GM10266 (cell line): ENCODE measurements at regions not wholly inside any gene's neighbourhood (a gene's known extent, or its start where the extent isn't known, plus 50 kb on each side); places are given as distances from the start of the nearest gene placed in this dataset.

ENCODE experiments used
- DNase-seq: peaks from one replicate; pipeline ENCODE4 v3.0.0; 2012; ENCODE audit errors: extremely low spot score
- TF ChIP-seq, protein P1 (sequence below): IDR thresholded peaks from 2 replicates; pipeline ENCODE4 v1.5.1; 2012; ENCODE audit warnings: mild to moderate bottlenecking, low read depth; ENCODE audit not compliant: control insufficient read depth, insufficient read depth; ENCODE audit errors: missing control alignments

GRCh38 chr1:238488401-238488800 is 597.7 kb upstream of the ZP4 start:
- TF ChIP-seq, protein P1, sequence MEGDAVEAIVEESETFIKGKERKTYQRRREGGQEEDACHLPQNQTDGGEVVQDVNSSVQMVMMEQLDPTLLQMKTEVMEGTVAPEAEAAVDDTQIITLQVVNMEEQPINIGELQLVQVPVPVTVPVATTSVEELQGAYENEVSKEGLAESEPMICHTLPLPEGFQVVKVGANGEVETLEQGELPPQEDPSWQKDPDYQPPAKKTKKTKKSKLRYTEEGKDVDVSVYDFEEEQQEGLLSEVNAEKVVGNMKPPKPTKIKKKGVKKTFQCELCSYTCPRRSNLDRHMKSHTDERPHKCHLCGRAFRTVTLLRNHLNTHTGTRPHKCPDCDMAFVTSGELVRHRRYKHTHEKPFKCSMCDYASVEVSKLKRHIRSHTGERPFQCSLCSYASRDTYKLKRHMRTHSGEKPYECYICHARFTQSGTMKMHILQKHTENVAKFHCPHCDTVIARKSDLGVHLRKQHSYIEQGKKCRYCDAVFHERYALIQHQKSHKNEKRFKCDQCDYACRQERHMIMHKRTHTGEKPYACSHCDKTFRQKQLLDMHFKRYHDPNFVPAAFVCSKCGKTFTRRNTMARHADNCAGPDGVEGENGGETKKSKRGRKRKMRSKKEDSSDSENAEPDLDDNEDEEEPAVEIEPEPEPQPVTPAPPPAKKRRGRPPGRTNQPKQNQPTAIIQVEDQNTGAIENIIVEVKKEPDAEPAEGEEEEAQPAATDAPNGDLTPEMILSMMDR: no peak
- no peak for DNase-seq

GRCh38 chr1:238487931-238488330 is 597.2 kb upstream of the ZP4 start:
- no peak for DNase-seq
- TF ChIP-seq, protein P1: no peak

- TF ChIP-seq, protein P1: no peak
Measured at GRCh38 chr1:238485912-238486209, 595.1 kb upstream of the ZP4 start.

DNA sequence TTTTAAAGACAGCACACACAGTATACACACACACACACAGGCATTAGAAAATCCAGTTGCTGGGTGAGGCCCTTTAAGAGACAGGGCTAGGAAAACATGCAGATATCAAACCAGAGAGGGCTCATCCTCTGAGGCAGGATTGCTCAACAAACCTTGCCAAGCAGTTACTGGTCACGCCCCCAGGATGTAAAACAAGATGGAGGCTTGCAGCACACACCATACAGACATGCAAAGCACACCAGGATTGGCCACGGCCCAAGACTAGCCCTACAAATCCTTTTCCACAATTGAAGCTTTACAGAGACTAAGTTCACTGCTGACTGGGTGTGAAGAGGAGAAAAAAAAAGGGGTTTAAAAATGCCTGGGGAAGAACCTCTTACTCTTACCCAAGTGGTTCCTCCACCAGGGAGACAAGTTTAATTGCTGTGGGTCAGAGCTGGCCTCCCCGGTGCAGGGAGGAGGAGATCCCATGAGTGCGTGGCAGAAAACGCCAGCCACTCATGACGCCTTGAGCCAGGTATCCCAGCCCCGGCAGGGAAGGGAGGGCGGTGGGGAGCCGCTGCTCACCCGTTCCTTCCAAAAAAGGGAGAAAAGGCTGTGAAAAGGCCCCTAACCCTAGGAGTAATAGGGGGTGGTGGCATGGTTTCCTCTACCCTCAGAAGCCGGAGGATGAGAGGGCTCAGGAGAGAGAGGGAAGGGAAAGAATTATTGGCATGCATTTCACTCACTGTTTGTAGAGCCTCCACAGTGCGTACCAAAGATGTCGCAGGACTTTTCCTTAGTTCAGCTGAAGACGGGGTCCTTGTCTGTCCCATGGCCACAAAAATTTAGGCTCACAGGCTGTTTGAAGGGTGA is 594.6 kb upstream of the ZP4 start:
- no peak for DNase-seq
- TF ChIP-seq, protein P1: no peak

More at GRCh38 chr1:238485912-238486209, 595.1 kb upstream of the ZP4 start:
- no peak for DNase-seq

DNA sequence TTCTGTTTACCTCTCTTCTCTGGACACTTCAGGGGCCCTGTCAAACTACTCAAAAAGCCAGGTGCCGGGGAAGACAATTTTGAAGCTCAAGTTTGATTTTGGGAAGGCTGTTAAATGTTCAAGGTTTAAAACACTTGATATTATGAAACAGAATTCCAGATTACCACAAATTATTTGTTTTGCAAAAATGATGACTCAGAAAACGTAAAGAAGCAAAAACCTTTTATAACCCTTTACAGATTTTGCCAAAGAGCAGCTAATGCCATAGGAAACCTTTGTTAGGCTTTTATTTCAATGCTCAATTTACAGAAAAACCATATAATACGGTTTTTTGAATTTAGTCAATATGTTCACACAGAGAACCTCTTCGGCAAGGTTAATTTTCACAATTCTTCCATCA is 593.4 kb upstream of the ZP4 start:
- TF ChIP-seq, protein P1: no peak
- no peak for DNase-seq

- DNase-seq: no peak
- TF ChIP-seq, protein P1: no peak
Measured at GRCh38 chr1:238476841-238477240, 586.1 kb upstream of the ZP4 start.

- TF ChIP-seq, protein P1: no peak
- DNase-seq: no peak
Measured at GRCh38 chr1:238475712-238476111, 585.0 kb upstream of the ZP4 start.
